ENCODE measurements at regions not wholly inside any gene's neighbourhood (a gene's known extent, or its start where the extent isn't known, plus 50 kb on each side); places are given as distances from the start of the nearest gene placed in this dataset.

GRCh38 chr5:111851631-111852548 lies 94.9 kb upstream of the NREP start:
- H3K4me1 ChIP-seq (ENCODE audit: control insufficient read depth, insufficient read depth, low read length): peaks cover 13% of the 10 kb centered on the region; the same call in 1 of the 2 replicates
- no peaks in the 10 kb centered on the region for H3K9me3 ChIP-seq (ENCODE audit: control insufficient read depth, insufficient read depth, low read depth, low read length)
- H3K9ac ChIP-seq (ENCODE audit: low read length): no peak overlapping the region
- no peaks in the 10 kb centered on the region for H3K36me3 ChIP-seq (ENCODE audit: control insufficient read depth, insufficient read depth, low read length)
- H3K27me3 ChIP-seq (ENCODE audit: control insufficient read depth, insufficient read depth, low read length): no peaks in the 10 kb centered on the region
- no peak overlapping the region for H3K27ac ChIP-seq (ENCODE audit: low read depth, low read length)
- H3K4me3 ChIP-seq (ENCODE audit: low read depth, low read length): no peak overlapping the region

- Histone ChIP-seq H3K4me3 (ENCODE audit: low read depth, low read length) (no peak overlapping the region), H3K27me3 (ENCODE audit: control insufficient read depth, insufficient read depth, low read length) (no peaks in the 10 kb centered on the region), H3K9me3 (ENCODE audit: control insufficient read depth, insufficient read depth, low read depth, low read length) (no peaks in the 10 kb centered on the region), H3K36me3 (ENCODE audit: control insufficient read depth, insufficient read depth, low read length) (no peaks in the 10 kb centered on the region), H3K9ac (ENCODE audit: low read length) (no peak overlapping the region), H3K4me1 (ENCODE audit: control insufficient read depth, insufficient read depth, low read length) (no peaks in the 10 kb centered on the region), H3K27ac (ENCODE audit: low read depth, low read length) (no peak overlapping the region)
Measured at GRCh38 chr5:111848476-111848875, 91.5 kb upstream of the NREP start.

GRCh38 chr5:111847052-111847925 lies 90.3 kb upstream of the NREP start:
- H3K27ac ChIP-seq (ENCODE audit: low read depth, low read length): no peak overlapping the region
- no peaks in the 10 kb centered on the region for H3K9me3 ChIP-seq (ENCODE audit: control insufficient read depth, insufficient read depth, low read depth, low read length)
- H3K4me1 ChIP-seq (ENCODE audit: control insufficient read depth, insufficient read depth, low read length): no peaks in the 10 kb centered on the region
- no peak overlapping the region for H3K4me3 ChIP-seq (ENCODE audit: low read depth, low read length)
- H3K9ac ChIP-seq (ENCODE audit: low read length): no peak overlapping the region
- H3K27me3 ChIP-seq (ENCODE audit: control insufficient read depth, insufficient read depth, low read length): no peaks in the 10 kb centered on the region
- no peaks in the 10 kb centered on the region for H3K36me3 ChIP-seq (ENCODE audit: control insufficient read depth, insufficient read depth, low read length)

- Histone ChIP-seq H3K9ac (ENCODE audit: low read length) (no peak overlapping the region), H3K4me1 (ENCODE audit: control insufficient read depth, insufficient read depth, low read length) (no peaks in the 10 kb centered on the region), H3K36me3 (ENCODE audit: control insufficient read depth, insufficient read depth, low read length) (no peaks in the 10 kb centered on the region), H3K27ac (ENCODE audit: low read depth, low read length) (no peak overlapping the region), H3K27me3 (ENCODE audit: control insufficient read depth, insufficient read depth, low read length) (no peaks in the 10 kb centered on the region), H3K4me3 (ENCODE audit: low read depth, low read length) (no peak overlapping the region), H3K9me3 (ENCODE audit: control insufficient read depth, insufficient read depth, low read depth, low read length) (no peaks in the 10 kb centered on the region)
Measured at GRCh38 chr5:111840036-111840674, 83.2 kb upstream of the NREP start.

GRCh38 chr5:111839438-111839837 lies 82.4 kb upstream of the NREP start:
- no peak overlapping the region for H3K27ac ChIP-seq (ENCODE audit: low read depth, low read length)
- H3K36me3 ChIP-seq (ENCODE audit: control insufficient read depth, insufficient read depth, low read length): no peaks in the 10 kb centered on the region
- H3K4me1 ChIP-seq (ENCODE audit: control insufficient read depth, insufficient read depth, low read length): no peaks in the 10 kb centered on the region
- H3K9me3 ChIP-seq (ENCODE audit: control insufficient read depth, insufficient read depth, low read depth, low read length): no peaks in the 10 kb centered on the region
- no peaks in the 10 kb centered on the region for H3K27me3 ChIP-seq (ENCODE audit: control insufficient read depth, insufficient read depth, low read length)
- no peak overlapping the region for H3K4me3 ChIP-seq (ENCODE audit: low read depth, low read length)
- H3K9ac ChIP-seq (ENCODE audit: low read length): no peak overlapping the region

GRCh38 chr5:111836426-111836825 lies 79.4 kb upstream of the NREP start:
- Histone ChIP-seq H3K9ac (ENCODE audit: low read length) (no peak overlapping the region), H3K9me3 (ENCODE audit: control insufficient read depth, insufficient read depth, low read depth, low read length) (no peaks in the 10 kb centered on the region), H3K4me1 (ENCODE audit: control insufficient read depth, insufficient read depth, low read length) (no peaks in the 10 kb centered on the region), H3K36me3 (ENCODE audit: control insufficient read depth, insufficient read depth, low read length) (no peaks in the 10 kb centered on the region), H3K27ac (ENCODE audit: low read depth, low read length) (no peak overlapping the region), H3K4me3 (ENCODE audit: low read depth, low read length) (no peak overlapping the region), H3K27me3 (ENCODE audit: control insufficient read depth, insufficient read depth, low read length) (no peaks in the 10 kb centered on the region)

GRCh38 chr5:111834926-111835599 lies 78.1 kb upstream of the NREP start:
- no peak overlapping the region for H3K27ac ChIP-seq (ENCODE audit: low read depth, low read length)

GRCh38 chr5:111830333-111830732 lies 73.3 kb upstream of the NREP start:
- Histone ChIP-seq H3K9ac (ENCODE audit: low read length) (no peak overlapping the region), H3K4me1 (ENCODE audit: control insufficient read depth, insufficient read depth, low read length) (no peaks in the 10 kb centered on the region), H3K4me3 (ENCODE audit: low read depth, low read length) (no peak overlapping the region), H3K27me3 (ENCODE audit: control insufficient read depth, insufficient read depth, low read length) (no peaks in the 10 kb centered on the region), H3K36me3 (ENCODE audit: control insufficient read depth, insufficient read depth, low read length) (no peaks in the 10 kb centered on the region), H3K9me3 (ENCODE audit: control insufficient read depth, insufficient read depth, low read depth, low read length) (peaks cover 4% of the 10 kb centered on the region; the same call in 1 of the 2 replicates), H3K27ac (ENCODE audit: low read depth, low read length) (no peak overlapping the region)

More at GRCh38 chr5:111834926-111835599, 78.1 kb upstream of the NREP start:
- H3K27me3 ChIP-seq (ENCODE audit: control insufficient read depth, insufficient read depth, low read length): no peaks in the 10 kb centered on the region
- no peaks in the 10 kb centered on the region for H3K36me3 ChIP-seq (ENCODE audit: control insufficient read depth, insufficient read depth, low read length)
- H3K9me3 ChIP-seq (ENCODE audit: control insufficient read depth, insufficient read depth, low read depth, low read length): no peaks in the 10 kb centered on the region
- H3K4me1 ChIP-seq (ENCODE audit: control insufficient read depth, insufficient read depth, low read length): no peaks in the 10 kb centered on the region
- no peak overlapping the region for H3K4me3 ChIP-seq (ENCODE audit: low read depth, low read length)
- no peak overlapping the region for H3K9ac ChIP-seq (ENCODE audit: low read length)

GRCh38 chr5:111829701-111830100 lies 72.7 kb upstream of the NREP start:
- Histone ChIP-seq H3K9me3 (ENCODE audit: control insufficient read depth, insufficient read depth, low read depth, low read length) (peaks cover 4% of the 10 kb centered on the region; the same call in 1 of the 2 replicates), H3K4me1 (ENCODE audit: control insufficient read depth, insufficient read depth, low read length) (no peaks in the 10 kb centered on the region), H3K4me3 (ENCODE audit: low read depth, low read length) (no peak overlapping the region)

GRCh38 chr5:111826064-111826463 lies 69.1 kb upstream of the NREP start:
- Histone ChIP-seq H3K27me3 (ENCODE audit: control insufficient read depth, insufficient read depth, low read length) (no peaks in the 10 kb centered on the region), H3K27ac (ENCODE audit: low read depth, low read length) (no peak overlapping the region), H3K36me3 (ENCODE audit: control insufficient read depth, insufficient read depth, low read length) (no peaks in the 10 kb centered on the region), H3K9me3 (ENCODE audit: control insufficient read depth, insufficient read depth, low read depth, low read length) (peaks cover 4% of the 10 kb centered on the region; the same call in 1 of the 2 replicates), H3K4me3 (ENCODE audit: low read depth, low read length) (no peak overlapping the region), H3K9ac (ENCODE audit: low read length) (no peak overlapping the region), H3K4me1 (ENCODE audit: control insufficient read depth, insufficient read depth, low read length) (no peaks in the 10 kb centered on the region)

More at GRCh38 chr5:111829701-111830100, 72.7 kb upstream of the NREP start:
- Histone ChIP-seq H3K27me3 (ENCODE audit: control insufficient read depth, insufficient read depth, low read length) (no peaks in the 10 kb centered on the region), H3K36me3 (ENCODE audit: control insufficient read depth, insufficient read depth, low read length) (no peaks in the 10 kb centered on the region), H3K27ac (ENCODE audit: low read depth, low read length) (no peak overlapping the region), H3K9ac (ENCODE audit: low read length) (no peak overlapping the region)
